ENCODE measurements at regions not wholly inside any gene's neighbourhood (a gene's known extent, or its start where the extent isn't known, plus 50 kb on each side); places are given as distances from the start of the nearest gene placed in this dataset.

DNA sequence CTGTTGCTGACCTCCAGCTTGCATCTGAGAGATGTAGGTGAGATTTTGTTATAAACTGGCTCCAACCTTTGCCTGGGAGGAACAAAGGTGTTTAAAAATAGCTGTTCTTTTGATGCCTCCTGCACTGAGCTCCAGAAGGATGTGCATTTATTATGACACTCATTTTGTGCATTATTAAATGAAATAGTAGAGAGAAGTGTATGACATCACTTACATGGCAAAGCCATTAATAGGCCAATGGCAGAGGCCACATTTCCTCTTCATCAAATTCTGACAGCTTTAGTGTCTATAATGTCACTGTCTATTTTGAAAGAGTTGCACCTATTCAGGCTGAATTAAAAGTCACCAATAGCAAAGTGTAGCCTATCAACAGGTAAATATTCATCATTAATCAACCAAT lies 564.6 kb downstream of the FLRT2 start:
- H3K4me3 ChIP-seq, result no peak overlapping the region
- H3K27ac ChIP-seq, result no peak overlapping the region
- H3F3A ChIP-seq (ENCODE audit: insufficient read depth, low read depth), result no peaks in the 10 kb centered on the region
- ChIA-PET CTCF (no interaction called here), POLR2A (ENCODE audit: unreplicated experiment) (no interaction called here)
- no peaks in the 10 kb centered on the region for H3K27me3 ChIP-seq (ENCODE audit: insufficient read depth, low read depth)
- no peaks in the 10 kb centered on the region for H3K9me2 ChIP-seq (ENCODE audit: insufficient read depth)
- no peaks in the 10 kb centered on the region for H4K20me1 ChIP-seq (ENCODE audit: insufficient read depth)
- H3K36me3 ChIP-seq (ENCODE audit: low read depth), result no peaks in the 10 kb centered on the region
- H3K4me2 ChIP-seq, result no peak overlapping the region
- H3K79me2 ChIP-seq (ENCODE audit: low read depth), result no peaks in the 10 kb centered on the region
- no peak for TF ChIP-seq EZH2 (IDR thresholded peaks at IDR 0.05; ENCODE audit: low read depth)
- TF ChIP-seq, protein P1, sequence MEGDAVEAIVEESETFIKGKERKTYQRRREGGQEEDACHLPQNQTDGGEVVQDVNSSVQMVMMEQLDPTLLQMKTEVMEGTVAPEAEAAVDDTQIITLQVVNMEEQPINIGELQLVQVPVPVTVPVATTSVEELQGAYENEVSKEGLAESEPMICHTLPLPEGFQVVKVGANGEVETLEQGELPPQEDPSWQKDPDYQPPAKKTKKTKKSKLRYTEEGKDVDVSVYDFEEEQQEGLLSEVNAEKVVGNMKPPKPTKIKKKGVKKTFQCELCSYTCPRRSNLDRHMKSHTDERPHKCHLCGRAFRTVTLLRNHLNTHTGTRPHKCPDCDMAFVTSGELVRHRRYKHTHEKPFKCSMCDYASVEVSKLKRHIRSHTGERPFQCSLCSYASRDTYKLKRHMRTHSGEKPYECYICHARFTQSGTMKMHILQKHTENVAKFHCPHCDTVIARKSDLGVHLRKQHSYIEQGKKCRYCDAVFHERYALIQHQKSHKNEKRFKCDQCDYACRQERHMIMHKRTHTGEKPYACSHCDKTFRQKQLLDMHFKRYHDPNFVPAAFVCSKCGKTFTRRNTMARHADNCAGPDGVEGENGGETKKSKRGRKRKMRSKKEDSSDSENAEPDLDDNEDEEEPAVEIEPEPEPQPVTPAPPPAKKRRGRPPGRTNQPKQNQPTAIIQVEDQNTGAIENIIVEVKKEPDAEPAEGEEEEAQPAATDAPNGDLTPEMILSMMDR (conservative IDR thresholded peaks at IDR 0.05), result no peak
- intact Hi-C loops (cut with micrococcal nuclease; ENCODE audit: unreplicated experiment), result no loop called here
- no peaks in the 10 kb centered on the region for H3K9me3 ChIP-seq (ENCODE audit: insufficient read depth, low read depth)
- DNase-seq, result no peak
- H2AFZ ChIP-seq, result no peak overlapping the region
- no peaks in the 10 kb centered on the region for H3K4me1 ChIP-seq (replicated peaks; ENCODE audit: insufficient read depth)
- no TSS peak for BruUV-seq (replicated peaks)

DNA sequence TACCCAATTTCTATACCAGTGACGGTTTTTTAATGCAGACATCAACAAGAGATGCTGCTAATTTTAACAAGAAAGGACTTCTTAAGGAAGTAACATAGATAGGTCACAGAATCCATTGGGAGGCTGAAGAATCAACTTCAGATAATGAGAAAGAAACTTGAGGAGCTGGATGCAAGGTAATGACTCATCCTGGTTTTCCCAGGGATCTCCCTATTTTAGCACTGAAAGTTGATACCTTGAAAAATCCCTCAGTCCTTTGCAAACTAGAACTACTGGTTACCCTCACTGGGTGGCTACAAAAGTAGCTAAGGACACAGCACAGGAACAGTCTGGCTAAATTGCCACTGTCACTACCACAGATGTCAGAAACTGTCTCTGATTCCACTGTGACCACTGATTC lies 561.9 kb downstream of the FLRT2 start:
- H4K20me1 ChIP-seq (ENCODE audit: insufficient read depth), result no peaks in the 10 kb centered on the region
- H3K27ac ChIP-seq, result no peak overlapping the region
- no peaks in the 10 kb centered on the region for H3K27me3 ChIP-seq (ENCODE audit: insufficient read depth, low read depth)
- H3K9me2 ChIP-seq (ENCODE audit: insufficient read depth), result no peaks in the 10 kb centered on the region
- DNase-seq, result no peak
- H3K4me3 ChIP-seq, result no peak overlapping the region
- no peaks in the 10 kb centered on the region for H3K79me2 ChIP-seq (ENCODE audit: low read depth)
- ChIA-PET CTCF (no interaction called here), POLR2A (ENCODE audit: unreplicated experiment) (no interaction called here)
- H2AFZ ChIP-seq, result no peak overlapping the region
- no peak for TF ChIP-seq EZH2 (IDR thresholded peaks at IDR 0.05; ENCODE audit: low read depth)
- TF ChIP-seq, protein P1 (conservative IDR thresholded peaks at IDR 0.05), result no peak
- H3K9me3 ChIP-seq (ENCODE audit: insufficient read depth, low read depth), result no peaks in the 10 kb centered on the region
- H3F3A ChIP-seq (ENCODE audit: insufficient read depth, low read depth), result no peaks in the 10 kb centered on the region
- H3K36me3 ChIP-seq (ENCODE audit: low read depth), result no peaks in the 10 kb centered on the region
- intact Hi-C loops (cut with micrococcal nuclease; ENCODE audit: unreplicated experiment), result no loop called here
- no peak overlapping the region for H3K4me2 ChIP-seq
- H3K4me1 ChIP-seq (replicated peaks; ENCODE audit: insufficient read depth), result no peaks in the 10 kb centered on the region
- BruUV-seq (replicated peaks), result no TSS peak

DNA sequence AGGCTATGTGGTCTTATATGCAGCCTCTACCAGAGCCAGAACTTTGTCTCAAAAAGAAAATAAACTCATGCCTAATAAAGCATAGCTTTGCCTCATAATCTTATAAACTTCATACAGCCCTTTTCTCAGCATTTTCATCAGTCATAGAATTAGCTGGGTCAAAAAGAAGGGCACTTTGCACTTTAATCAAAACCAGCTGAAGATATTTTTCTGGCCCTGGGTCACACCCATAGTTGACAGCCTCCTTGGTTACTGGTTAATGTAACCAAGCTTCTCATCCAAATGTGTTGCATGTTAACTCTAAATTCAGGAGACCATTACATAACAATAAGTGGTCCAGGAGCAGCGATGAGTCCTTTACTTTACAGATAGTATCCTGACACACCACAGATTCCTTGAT lies 558.2 kb downstream of the FLRT2 start:
- Histone ChIP-seq H3K27me3 (ENCODE audit: insufficient read depth, low read depth) (no peaks in the 10 kb centered on the region), H3K4me1 (replicated peaks; ENCODE audit: insufficient read depth) (no peaks in the 10 kb centered on the region), H3K36me3 (ENCODE audit: low read depth) (no peaks in the 10 kb centered on the region), H3K4me2 (no peak overlapping the region), H3K27ac (no peak overlapping the region), H2AFZ (no peak overlapping the region), H3K9me2 (ENCODE audit: insufficient read depth) (no peaks in the 10 kb centered on the region), H3K9me3 (ENCODE audit: insufficient read depth, low read depth) (no peaks in the 10 kb centered on the region), H4K20me1 (ENCODE audit: insufficient read depth) (no peaks in the 10 kb centered on the region), H3K4me3 (no peak overlapping the region), H3K79me2 (ENCODE audit: low read depth) (no peaks in the 10 kb centered on the region), H3F3A (ENCODE audit: insufficient read depth, low read depth) (no peaks in the 10 kb centered on the region)
- DNase-seq, result no peak
- intact Hi-C loops (cut with micrococcal nuclease; ENCODE audit: unreplicated experiment), result no loop called here
- ChIA-PET CTCF (no interaction called here), POLR2A (ENCODE audit: unreplicated experiment) (no interaction called here)
- TF ChIP-seq EZH2 (IDR thresholded peaks at IDR 0.05; ENCODE audit: low read depth), result no peak
- TF ChIP-seq, protein P1 (conservative IDR thresholded peaks at IDR 0.05), result no peak
- no TSS peak for BruUV-seq (replicated peaks)

All from PC-9 (cell line).